Gastrocnemius medialis (tissue), 4 donors: ENCODE measurements at regions not wholly inside any gene's neighbourhood (a gene's known extent, or its start where the extent isn't known, plus 50 kb on each side); places are given as distances from the start of the nearest gene placed in this dataset.
"Not testable (repeated sequence)": the region's sequence is repeated elsewhere in the genome, so short reads cannot be mapped to it uniquely, and the experiment has no call there.

Experiments used
- ATAC-seq, 2 donors: fragments of 150-250 bp; one replicate each; pipeline ENCODE4 v1.9.1; 2016
- DNase-seq, 2 donors: peaks; one replicate each; pipeline ENCODE4 v3.0.0-alpha.2; 2019
- H3K27ac ChIP-seq, 4 donors: fragments of 200-600 bp; sonication (generic); 1 replicate in 1 of 4; 2 replicates in 3 of 4; pipeline ENCODE4 v1.5.1; 2016 to 2018; ENCODE audit warnings: mild to moderate bottlenecking in 2 of 4, moderate library complexity in 1 of 4
- H3K27me3 ChIP-seq, 3 donors: fragments of 200-600 bp; sonication (generic) in 2 of 3; 1 replicate in 1 of 3; 2 replicates in 2 of 3; pipeline versions ENCODE4 v1.5.1 to v1.6.0; 2016 to 2019; ENCODE audit warnings: mild to moderate bottlenecking in 1 of 3, moderate library complexity in 1 of 3
- H3K36me3 ChIP-seq, 2 donors: fragments of 200-600 bp; sonication (generic) in 1 of 2; one replicate each; pipeline ENCODE4 v1.5.1; 2017 to 2018
- H3K4me1 ChIP-seq, 2 donors: fragments of 200-600 bp; sonication (generic) in 1 of 2; one replicate each; pipeline ENCODE4 v1.5.1; 2016 to 2017; ENCODE audit warnings: mild to moderate bottlenecking in 2 of 2
- H3K4me3 ChIP-seq, 4 donors: fragments of 200-600 bp; sonication (generic) in 3 of 4; 1 replicate in 1 of 4; 2 replicates in 3 of 4; pipeline ENCODE4 v1.5.1; 2016 to 2019; ENCODE audit warnings: mild to moderate bottlenecking in 2 of 4
- H3K9me3 ChIP-seq, 3 donors: fragments of 200-600 bp; sonication (generic) in 2 of 3; 1 replicate in 1 of 3; 2 replicates in 2 of 3; pipeline ENCODE4 v1.5.1; 2016 to 2019
- POLR2A ChIP-seq, 2 donors: fragments of 450-650 bp; IDR thresholded peaks; one replicate each; pipeline ENCODE4 v1.6.1; 2017; ENCODE audit warnings: antibody characterized with exemption in 2 of 2, mild to moderate bottlenecking in 2 of 2, moderate library complexity in 2 of 2
- in situ Hi-C, 4 donors: fragments of 200-750 bp; cut with MboI; loops; one replicate each; pipeline versions ENCODE4 v1.15.0 to v1.8.0; 2017; ENCODE audit warnings: low sequenced_read_pairs in 4 of 4
- intact Hi-C: fragments of 100-400 bp; cut with DNase I; formaldehyde crosslinking; loops from one replicate; pipeline ENCODE4 v1.15.1; 2023; ENCODE audit warnings: low total_unique reads
- TF ChIP-seq, protein P1 (sequence below), 5 experiments: fragments of 450-650 bp in 3 of 5; fragments of 200-600 bp in 2 of 5; sonication (generic) in 2 of 5; IDR thresholded peaks in 4 of 5; conservative IDR thresholded peaks in 1 of 5; 1 replicate in 4 of 5; 2 replicates in 1 of 5; pipeline ENCODE4 v1.5.1; 2016 to 2019; ENCODE audit warnings: antibody characterized with exemption in 5 of 5, mild to moderate bottlenecking in 3 of 5, moderate library complexity in 3 of 5

- Histone ChIP-seq H3K27ac (no peak overlapping the region), H3K36me3 (no peaks in the 10 kb centered on the region), H3K9me3 (no peaks in the 10 kb centered on the region), H3K4me3 (no peak overlapping the region), H3K27me3 (no peaks in the 10 kb centered on the region), H3K4me1 (no peaks in the 10 kb centered on the region)
- in situ Hi-C loops (no loop called here), intact Hi-C loops (no loop called here)
- no peak for ATAC-seq
- TF ChIP-seq, protein P1, sequence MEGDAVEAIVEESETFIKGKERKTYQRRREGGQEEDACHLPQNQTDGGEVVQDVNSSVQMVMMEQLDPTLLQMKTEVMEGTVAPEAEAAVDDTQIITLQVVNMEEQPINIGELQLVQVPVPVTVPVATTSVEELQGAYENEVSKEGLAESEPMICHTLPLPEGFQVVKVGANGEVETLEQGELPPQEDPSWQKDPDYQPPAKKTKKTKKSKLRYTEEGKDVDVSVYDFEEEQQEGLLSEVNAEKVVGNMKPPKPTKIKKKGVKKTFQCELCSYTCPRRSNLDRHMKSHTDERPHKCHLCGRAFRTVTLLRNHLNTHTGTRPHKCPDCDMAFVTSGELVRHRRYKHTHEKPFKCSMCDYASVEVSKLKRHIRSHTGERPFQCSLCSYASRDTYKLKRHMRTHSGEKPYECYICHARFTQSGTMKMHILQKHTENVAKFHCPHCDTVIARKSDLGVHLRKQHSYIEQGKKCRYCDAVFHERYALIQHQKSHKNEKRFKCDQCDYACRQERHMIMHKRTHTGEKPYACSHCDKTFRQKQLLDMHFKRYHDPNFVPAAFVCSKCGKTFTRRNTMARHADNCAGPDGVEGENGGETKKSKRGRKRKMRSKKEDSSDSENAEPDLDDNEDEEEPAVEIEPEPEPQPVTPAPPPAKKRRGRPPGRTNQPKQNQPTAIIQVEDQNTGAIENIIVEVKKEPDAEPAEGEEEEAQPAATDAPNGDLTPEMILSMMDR (IDR thresholded peaks at IDR 0.05 in 4 of 5, conservative IDR thresholded peaks at IDR 0.05 in 1 of 5), result no peak
- TF ChIP-seq POLR2A (IDR thresholded peaks at IDR 0.05), result no peak
- DNase-seq, result no peak
Measured at GRCh38 chr18:5015213-5015612, 181.8 kb downstream of the AKAIN1 start.

GRCh38 chr18:5004031-5004820, 192.8 kb downstream of the AKAIN1 start:
- H3K4me1 ChIP-seq, H3K27ac ChIP-seq, intact Hi-C loops, H3K36me3 ChIP-seq, DNase-seq, H3K27me3 ChIP-seq, ATAC-seq, in situ Hi-C loops, H3K9me3 ChIP-seq: not testable (repeated sequence)
- peak overlapping the region in 1 of 4 donors; percentile 21 for H3K4me3 ChIP-seq

DNA sequence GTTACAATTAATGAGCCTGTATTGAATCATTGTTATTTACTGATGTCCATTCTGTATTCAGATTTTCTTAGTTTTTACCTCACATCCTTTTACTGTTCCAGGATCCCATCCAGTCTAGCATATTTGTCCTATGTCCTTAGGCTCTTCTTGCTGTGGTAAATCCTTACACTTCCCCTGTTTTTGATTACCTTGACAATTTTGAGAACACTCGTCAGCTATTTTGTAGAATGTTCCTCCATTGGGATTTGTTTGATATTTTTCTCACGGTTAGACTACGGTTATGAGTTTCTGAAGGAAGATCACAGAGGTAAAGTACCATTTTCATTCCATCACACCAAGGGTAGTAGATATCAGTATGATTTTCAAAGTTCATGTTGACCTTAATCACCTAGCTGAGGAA, 202.3 kb downstream of the AKAIN1 start:
- no peaks in the 10 kb centered on the region for H3K36me3 ChIP-seq
- TF ChIP-seq, protein P1 (IDR thresholded peaks at IDR 0.05 in 4 of 5, conservative IDR thresholded peaks at IDR 0.05 in 1 of 5), result no peak
- TF ChIP-seq POLR2A (IDR thresholded peaks at IDR 0.05), result no peak
- ATAC-seq (no peak), DNase-seq (no peak)
- no peak overlapping the region for H3K27ac ChIP-seq
- no peaks in the 10 kb centered on the region for H3K4me1 ChIP-seq
- intact Hi-C loops (no loop called here), in situ Hi-C loops (no loop called here)
- H3K4me3 ChIP-seq, result no peak overlapping the region
- no peaks in the 10 kb centered on the region for H3K9me3 ChIP-seq
- H3K27me3 ChIP-seq, result no peaks in the 10 kb centered on the region

- no peaks in the 10 kb centered on the region for H3K4me1 ChIP-seq
- ATAC-seq (no peak), DNase-seq (no peak)
- H3K4me3 ChIP-seq, result no peak overlapping the region
- intact Hi-C loops (no loop called here), in situ Hi-C loops (no loop called here)
- no peaks in the 10 kb centered on the region for H3K36me3 ChIP-seq
- H3K27me3 ChIP-seq, result no peaks in the 10 kb centered on the region
- no peak overlapping the region for H3K27ac ChIP-seq
- TF ChIP-seq, protein P1 (IDR thresholded peaks at IDR 0.05 in 4 of 5, conservative IDR thresholded peaks at IDR 0.05 in 1 of 5), result no peak
- TF ChIP-seq POLR2A (IDR thresholded peaks at IDR 0.05), result no peak
- no peaks in the 10 kb centered on the region for H3K9me3 ChIP-seq
Measured at GRCh38 chr18:4987452-4988405, 209.3 kb downstream of the AKAIN1 start.

DNA sequence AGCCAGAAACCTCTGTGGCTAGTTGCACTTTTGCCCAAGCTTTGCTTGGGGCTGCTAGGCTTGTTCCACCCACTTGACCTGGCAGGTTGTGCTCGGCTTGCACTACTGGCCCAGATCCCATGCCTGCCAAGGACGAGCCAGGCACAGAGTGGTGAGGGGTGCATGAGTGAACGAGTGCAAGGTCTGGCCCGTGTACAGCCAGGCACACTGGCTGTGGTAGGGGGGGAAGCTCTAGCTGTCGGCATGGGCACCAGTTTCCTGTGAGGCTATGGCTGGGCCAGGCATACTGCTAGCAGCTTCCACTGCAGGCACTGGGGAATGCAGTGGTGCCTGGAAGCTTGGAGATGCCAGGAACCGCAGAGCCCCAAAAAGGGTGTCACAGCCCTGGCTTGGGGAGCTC, 210.4 kb downstream of the AKAIN1 start:
- in situ Hi-C loops (no loop called here), intact Hi-C loops (no loop called here)
- DNase-seq (no peak), ATAC-seq (no peak)
- no peak overlapping the region for H3K4me3 ChIP-seq
- TF ChIP-seq, protein P1 (IDR thresholded peaks at IDR 0.05 in 4 of 5, conservative IDR thresholded peaks at IDR 0.05 in 1 of 5), result no peak
- no peak for TF ChIP-seq POLR2A (IDR thresholded peaks at IDR 0.05)
- H3K9me3 ChIP-seq, result no peaks in the 10 kb centered on the region
- no peaks in the 10 kb centered on the region for H3K27me3 ChIP-seq
- no peak overlapping the region for H3K27ac ChIP-seq
- no peaks in the 10 kb centered on the region for H3K36me3 ChIP-seq
- H3K4me1 ChIP-seq, result no peaks in the 10 kb centered on the region
